ENCODE measurements at regions not wholly inside any gene's neighbourhood (a gene's known extent, or its start where the extent isn't known, plus 50 kb on each side); places are given as distances from the start of the nearest gene placed in this dataset.

- no peaks in the 10 kb centered on the region for H3K9me3 ChIP-seq (ENCODE audit: low read length)
- H3K4me3 ChIP-seq (ENCODE audit: low read depth in 1 of 2, low read length in 2 of 2): no peak overlapping the region
- H3K36me3 ChIP-seq (ENCODE audit: insufficient read depth, low read length): no peaks in the 10 kb centered on the region
- H3K9ac ChIP-seq (ENCODE audit: low read length): no peak overlapping the region
- no peak overlapping the region for H3K27ac ChIP-seq (ENCODE audit: low read depth, low read length)
- H3K4me1 ChIP-seq (ENCODE audit: insufficient read depth, low read length): no peaks in the 10 kb centered on the region
- no peaks in the 10 kb centered on the region for H3K27me3 ChIP-seq (ENCODE audit: control insufficient read depth in 1 of 2, insufficient read depth in 2 of 2, low read length in 2 of 2)
Observed at GRCh38 chr4:57378766-57379165, 268.6 kb upstream of the IGFBP7 start.

- Histone ChIP-seq H3K9ac (ENCODE audit: low read length) (no peak overlapping the region), H3K4me1 (ENCODE audit: insufficient read depth, low read length) (no peaks in the 10 kb centered on the region), H3K27me3 (ENCODE audit: control insufficient read depth in 1 of 2, insufficient read depth in 2 of 2, low read length in 2 of 2) (no peaks in the 10 kb centered on the region), H3K27ac (ENCODE audit: low read depth, low read length) (no peak overlapping the region), H3K9me3 (ENCODE audit: low read length) (no peaks in the 10 kb centered on the region), H3K4me3 (ENCODE audit: low read depth in 1 of 2, low read length in 2 of 2) (no peak overlapping the region), H3K36me3 (ENCODE audit: insufficient read depth, low read length) (no peaks in the 10 kb centered on the region)
Observed at GRCh38 chr4:57374866-57375595, 264.8 kb upstream of the IGFBP7 start.

DNA sequence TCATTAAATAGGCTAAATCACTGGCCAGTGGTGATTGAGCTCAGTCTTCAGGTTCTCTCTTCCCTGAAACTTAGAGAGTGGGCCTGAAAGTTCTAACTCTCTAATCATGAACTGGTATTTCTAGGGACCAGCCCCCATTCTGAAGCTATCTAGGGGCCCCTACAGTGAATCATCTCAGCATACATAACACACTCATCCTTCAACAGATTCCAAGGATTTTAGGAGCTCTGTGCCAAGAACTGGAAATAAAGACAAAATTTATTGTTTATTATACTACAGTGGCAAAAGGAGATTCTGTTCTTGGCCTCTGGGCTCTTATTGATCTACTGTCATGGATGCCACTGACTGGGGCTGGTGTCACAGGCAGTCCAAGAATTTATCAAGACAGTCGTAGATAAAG, 263.8 kb upstream of the IGFBP7 start:
- H3K9me3 ChIP-seq (ENCODE audit: low read length): no peaks in the 10 kb centered on the region
- H3K27ac ChIP-seq (ENCODE audit: low read depth, low read length): no peak overlapping the region
- H3K9ac ChIP-seq (ENCODE audit: low read length): no peak overlapping the region
- H3K27me3 ChIP-seq (ENCODE audit: control insufficient read depth in 1 of 2, insufficient read depth in 2 of 2, low read length in 2 of 2): no peaks in the 10 kb centered on the region
- no peak overlapping the region for H3K4me3 ChIP-seq (ENCODE audit: low read depth in 1 of 2, low read length in 2 of 2)
- H3K36me3 ChIP-seq (ENCODE audit: insufficient read depth, low read length): no peaks in the 10 kb centered on the region
- H3K4me1 ChIP-seq (ENCODE audit: insufficient read depth, low read length): no peaks in the 10 kb centered on the region

DNA sequence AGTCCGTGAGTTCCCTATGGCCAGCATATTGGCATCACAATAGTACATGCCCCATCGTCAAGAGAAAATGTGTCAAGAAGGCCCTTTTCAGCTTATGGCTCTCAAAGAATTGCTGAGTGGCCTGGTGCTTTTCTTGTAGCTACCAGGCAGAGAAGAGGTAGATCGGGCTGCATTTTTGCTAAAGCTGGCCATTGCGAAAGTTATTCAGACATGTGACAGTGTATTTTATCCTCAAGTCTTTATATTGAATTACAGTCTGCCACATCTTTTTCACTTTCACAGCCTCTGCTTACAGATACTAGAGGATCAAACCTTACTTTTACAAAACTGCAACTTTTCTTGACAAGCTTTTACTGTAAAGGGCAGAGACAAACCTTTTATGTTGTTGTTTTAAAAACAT, 261.5 kb upstream of the IGFBP7 start:
- no peak overlapping the region for H3K9ac ChIP-seq (ENCODE audit: low read length)
- no peaks in the 10 kb centered on the region for H3K9me3 ChIP-seq (ENCODE audit: low read length)
- no peaks in the 10 kb centered on the region for H3K27me3 ChIP-seq (ENCODE audit: control insufficient read depth in 1 of 2, insufficient read depth in 2 of 2, low read length in 2 of 2)
- H3K4me1 ChIP-seq (ENCODE audit: insufficient read depth, low read length): no peaks in the 10 kb centered on the region
- no peak overlapping the region for H3K4me3 ChIP-seq (ENCODE audit: low read depth in 1 of 2, low read length in 2 of 2)
- H3K27ac ChIP-seq (ENCODE audit: low read depth, low read length): no peak overlapping the region
- H3K36me3 ChIP-seq (ENCODE audit: insufficient read depth, low read length): no peaks in the 10 kb centered on the region

- H3K27ac ChIP-seq (ENCODE audit: low read depth, low read length): no peak overlapping the region
- H3K4me1 ChIP-seq (ENCODE audit: insufficient read depth, low read length): no peaks in the 10 kb centered on the region
- H3K9me3 ChIP-seq (ENCODE audit: low read length): no peaks in the 10 kb centered on the region
- H3K27me3 ChIP-seq (ENCODE audit: control insufficient read depth in 1 of 2, insufficient read depth in 2 of 2, low read length in 2 of 2): no peaks in the 10 kb centered on the region
- H3K4me3 ChIP-seq (ENCODE audit: low read depth in 1 of 2, low read length in 2 of 2): no peak overlapping the region
- H3K36me3 ChIP-seq (ENCODE audit: insufficient read depth, low read length): no peaks in the 10 kb centered on the region
- H3K9ac ChIP-seq (ENCODE audit: low read length): no peak overlapping the region
Observed at GRCh38 chr4:57370691-57371090, 260.5 kb upstream of the IGFBP7 start.

DNA sequence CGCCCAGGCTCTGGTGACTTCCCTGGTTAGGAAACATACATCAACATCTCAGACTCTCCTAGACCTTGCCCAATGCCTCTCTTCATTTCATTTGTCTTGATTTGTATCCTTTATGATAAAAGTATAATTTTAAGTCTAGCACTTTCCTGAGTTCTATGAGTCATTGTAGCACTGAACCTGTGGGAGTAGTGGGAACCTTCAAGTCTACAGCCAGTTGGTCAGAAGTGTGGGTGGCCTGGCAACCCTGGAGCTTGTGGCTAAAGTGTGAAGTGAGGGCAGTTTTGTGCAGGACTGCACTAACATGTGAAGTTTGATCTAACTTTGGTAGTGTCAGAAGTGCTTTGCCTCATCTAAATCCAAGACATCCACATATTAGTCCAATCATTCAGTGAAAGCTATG, 259.3 kb upstream of the IGFBP7 start:
- H3K27me3 ChIP-seq (ENCODE audit: control insufficient read depth in 1 of 2, insufficient read depth in 2 of 2, low read length in 2 of 2): no peaks in the 10 kb centered on the region
- no peak overlapping the region for H3K9ac ChIP-seq (ENCODE audit: low read length)
- no peaks in the 10 kb centered on the region for H3K9me3 ChIP-seq (ENCODE audit: low read length)
- no peak overlapping the region for H3K27ac ChIP-seq (ENCODE audit: low read depth, low read length)
- no peak overlapping the region for H3K4me3 ChIP-seq (ENCODE audit: low read depth in 1 of 2, low read length in 2 of 2)
- no peaks in the 10 kb centered on the region for H3K4me1 ChIP-seq (ENCODE audit: insufficient read depth, low read length)
- H3K36me3 ChIP-seq (ENCODE audit: insufficient read depth, low read length): no peaks in the 10 kb centered on the region

GRCh38 chr4:57364255-57364654, 254.1 kb upstream of the IGFBP7 start:
- no peaks in the 10 kb centered on the region for H3K27me3 ChIP-seq (ENCODE audit: control insufficient read depth in 1 of 2, insufficient read depth in 2 of 2, low read length in 2 of 2)
- no peaks in the 10 kb centered on the region for H3K4me1 ChIP-seq (ENCODE audit: insufficient read depth, low read length)
- no peak overlapping the region for H3K4me3 ChIP-seq (ENCODE audit: low read depth in 1 of 2, low read length in 2 of 2)
- no peak overlapping the region for H3K27ac ChIP-seq (ENCODE audit: low read depth, low read length)
- H3K9me3 ChIP-seq (ENCODE audit: low read length): no peaks in the 10 kb centered on the region
- no peak overlapping the region for H3K9ac ChIP-seq (ENCODE audit: low read length)
- no peaks in the 10 kb centered on the region for H3K36me3 ChIP-seq (ENCODE audit: insufficient read depth, low read length)

GRCh38 chr4:57363346-57363745, 253.2 kb upstream of the IGFBP7 start:
- H3K9me3 ChIP-seq (ENCODE audit: low read length): no peaks in the 10 kb centered on the region
- H3K4me1 ChIP-seq (ENCODE audit: insufficient read depth, low read length): no peaks in the 10 kb centered on the region
- no peak overlapping the region for H3K4me3 ChIP-seq (ENCODE audit: low read depth in 1 of 2, low read length in 2 of 2)
- no peak overlapping the region for H3K27ac ChIP-seq (ENCODE audit: low read depth, low read length)
- H3K9ac ChIP-seq (ENCODE audit: low read length): no peak overlapping the region
- no peaks in the 10 kb centered on the region for H3K27me3 ChIP-seq (ENCODE audit: control insufficient read depth in 1 of 2, insufficient read depth in 2 of 2, low read length in 2 of 2)
- H3K36me3 ChIP-seq (ENCODE audit: insufficient read depth, low read length): no peaks in the 10 kb centered on the region

- Histone ChIP-seq H3K4me1 (ENCODE audit: insufficient read depth, low read length) (no peaks in the 10 kb centered on the region), H3K9ac (ENCODE audit: low read length) (no peak overlapping the region)
Observed at GRCh38 chr4:57360681-57361080, 250.5 kb upstream of the IGFBP7 start.

GRCh38 chr4:57355101-57355665, 245.0 kb upstream of the IGFBP7 start:
- Histone ChIP-seq H3K27me3 (ENCODE audit: control insufficient read depth in 1 of 2, insufficient read depth in 2 of 2, low read length in 2 of 2) (no peaks in the 10 kb centered on the region), H3K36me3 (ENCODE audit: insufficient read depth, low read length) (no peaks in the 10 kb centered on the region), H3K4me1 (ENCODE audit: insufficient read depth, low read length) (no peaks in the 10 kb centered on the region), H3K27ac (ENCODE audit: low read depth, low read length) (no peak overlapping the region), H3K4me3 (ENCODE audit: low read depth in 1 of 2, low read length in 2 of 2) (no peak overlapping the region), H3K9me3 (ENCODE audit: low read length) (no peaks in the 10 kb centered on the region), H3K9ac (ENCODE audit: low read length) (no peak overlapping the region)

More at GRCh38 chr4:57360681-57361080, 250.5 kb upstream of the IGFBP7 start:
- no peak overlapping the region for H3K4me3 ChIP-seq (ENCODE audit: low read depth in 1 of 2, low read length in 2 of 2)
- H3K36me3 ChIP-seq (ENCODE audit: insufficient read depth, low read length): no peaks in the 10 kb centered on the region
- no peak overlapping the region for H3K27ac ChIP-seq (ENCODE audit: low read depth, low read length)
- no peaks in the 10 kb centered on the region for H3K27me3 ChIP-seq (ENCODE audit: control insufficient read depth in 1 of 2, insufficient read depth in 2 of 2, low read length in 2 of 2)
- H3K9me3 ChIP-seq (ENCODE audit: low read length): no peaks in the 10 kb centered on the region

GRCh38 chr4:57351731-57352130, 241.5 kb upstream of the IGFBP7 start:
- H3K27ac ChIP-seq (ENCODE audit: low read depth, low read length): no peak overlapping the region
- H3K9ac ChIP-seq (ENCODE audit: low read length): no peak overlapping the region
- H3K9me3 ChIP-seq (ENCODE audit: low read length): no peaks in the 10 kb centered on the region
- H3K4me1 ChIP-seq (ENCODE audit: insufficient read depth, low read length): no peaks in the 10 kb centered on the region
- no peaks in the 10 kb centered on the region for H3K36me3 ChIP-seq (ENCODE audit: insufficient read depth, low read length)
- H3K4me3 ChIP-seq (ENCODE audit: low read depth in 1 of 2, low read length in 2 of 2): no peak overlapping the region
- no peaks in the 10 kb centered on the region for H3K27me3 ChIP-seq (ENCODE audit: control insufficient read depth in 1 of 2, insufficient read depth in 2 of 2, low read length in 2 of 2)

DNA sequence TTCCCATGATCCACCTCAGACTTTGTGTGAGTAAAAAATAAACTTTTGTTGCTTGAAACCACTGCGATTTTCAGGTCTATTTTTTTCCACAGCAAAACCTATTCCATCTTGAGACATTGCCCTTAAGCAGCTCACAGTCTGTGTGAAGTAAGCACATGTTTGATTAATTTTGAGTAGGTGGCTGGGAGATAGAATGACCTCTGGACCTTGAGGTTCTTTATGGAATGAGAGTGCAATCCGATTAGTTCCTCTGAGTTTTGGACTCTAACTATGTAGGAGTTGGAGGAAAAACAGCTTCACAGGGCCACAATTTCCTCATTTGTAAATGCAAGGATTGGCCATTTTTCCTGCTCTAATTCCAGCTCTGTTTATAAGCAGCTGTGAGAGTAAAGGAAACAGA, 234.1 kb upstream of the IGFBP7 start:
- Histone ChIP-seq H3K36me3 (ENCODE audit: insufficient read depth, low read length) (no peaks in the 10 kb centered on the region), H3K9ac (ENCODE audit: low read length) (no peak overlapping the region), H3K27ac (ENCODE audit: low read depth, low read length) (no peak overlapping the region), H3K27me3 (ENCODE audit: control insufficient read depth in 1 of 2, insufficient read depth in 2 of 2, low read length in 2 of 2) (no peaks in the 10 kb centered on the region), H3K9me3 (ENCODE audit: low read length) (no peaks in the 10 kb centered on the region), H3K4me3 (ENCODE audit: low read depth in 1 of 2, low read length in 2 of 2) (no peak overlapping the region), H3K4me1 (ENCODE audit: insufficient read depth, low read length) (no peaks in the 10 kb centered on the region)

Data from muscle layer of colon (tissue), 2 donors.